ENCODE measurements at regions not wholly inside any gene's neighbourhood (a gene's known extent, or its start where the extent isn't known, plus 50 kb on each side); places are given as distances from the start of the nearest gene placed in this dataset.

- FAIRE-seq (no peak), DNase-seq (ENCODE audit: insufficient read length, low spot score) (no peak)
Observed at GRCh38 chr20:50385733-50386640, 124.2 kb upstream of the PTPN1 start.

DNA sequence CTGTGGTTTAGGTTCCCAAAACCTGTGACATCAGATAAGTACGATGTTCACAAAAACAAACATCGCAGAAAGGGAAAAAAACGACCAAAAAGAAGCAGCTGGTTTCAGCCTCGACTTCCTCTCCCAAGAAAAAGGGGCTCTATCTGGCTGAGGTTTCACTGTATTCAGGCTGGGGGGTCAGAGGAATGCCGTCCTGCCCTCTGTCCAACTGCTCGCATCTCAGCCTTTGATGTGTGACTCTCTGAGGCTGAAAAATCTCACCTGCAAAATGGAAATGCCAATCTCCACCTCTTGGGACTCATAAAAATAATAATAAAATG lies 123.6 kb upstream of the PTPN1 start:
- no peak for DNase-seq (ENCODE audit: insufficient read length, low spot score)
- FAIRE-seq = no peak

- no peak for DNase-seq (ENCODE audit: insufficient read length, low spot score)
- no peak for FAIRE-seq
Observed at GRCh38 chr20:50387218-50387995, 122.8 kb upstream of the PTPN1 start.

- FAIRE-seq = no peak
- DNase-seq (ENCODE audit: insufficient read length, low spot score) = no peak
Observed at GRCh38 chr20:50387996-50388332, 122.2 kb upstream of the PTPN1 start.

DNA sequence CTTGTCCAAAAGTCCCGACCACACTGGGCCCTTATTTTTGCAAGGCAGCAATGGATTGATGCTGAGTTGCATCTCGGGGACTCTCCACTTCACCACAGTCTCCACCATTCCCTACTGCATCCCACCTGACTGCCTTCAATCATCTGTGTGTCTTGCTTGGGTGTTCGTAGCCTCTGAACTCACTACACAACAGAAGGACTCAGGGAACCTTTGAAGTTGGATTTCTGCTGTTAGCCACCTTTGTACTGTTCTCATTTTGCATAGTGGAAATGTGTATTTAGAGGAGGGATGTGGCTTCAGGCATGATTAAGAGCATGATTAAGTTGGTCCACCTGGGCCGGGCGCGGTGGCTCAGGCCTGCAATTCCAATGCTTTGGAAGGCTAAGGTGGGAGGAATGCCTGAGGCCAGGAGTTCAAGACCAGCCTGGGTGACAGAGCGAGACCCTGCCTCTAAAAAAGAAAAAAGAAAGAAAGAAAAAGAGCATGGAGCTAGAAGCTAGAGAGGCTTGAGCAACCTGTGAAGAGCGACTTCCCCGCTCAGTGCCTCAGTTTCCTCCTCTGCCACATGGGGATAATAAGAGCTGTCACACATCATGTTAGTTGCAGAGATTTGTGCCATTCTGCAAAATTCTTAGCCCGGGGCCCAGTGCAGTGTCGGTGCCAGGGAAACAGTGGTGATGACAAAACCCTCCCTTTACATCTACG lies 121.3 kb upstream of the PTPN1 start:
- DNase-seq (ENCODE audit: insufficient read length, low spot score) (no peak), FAIRE-seq (no peak)

DNA sequence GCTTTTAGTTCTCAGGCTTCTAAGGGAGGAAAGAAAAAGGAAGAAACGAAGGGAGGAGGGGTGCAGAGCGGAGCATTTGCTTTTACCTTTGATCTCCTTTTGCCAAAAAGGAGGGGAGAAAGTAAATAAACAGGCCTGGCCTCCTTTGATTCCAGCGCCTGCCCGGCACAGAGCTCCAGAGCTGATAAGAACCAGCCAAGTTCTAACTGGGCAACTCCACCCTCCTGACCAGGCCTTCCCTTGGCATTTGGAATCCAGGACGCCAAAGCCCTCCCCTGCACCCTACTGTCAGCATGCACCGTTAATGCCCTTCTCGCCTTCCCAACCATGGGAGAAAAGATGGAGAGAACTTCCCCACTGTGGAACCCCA lies 120.8 kb upstream of the PTPN1 start:
- no peak for FAIRE-seq
- DNase-seq (ENCODE audit: insufficient read length, low spot score) = no peak

DNA sequence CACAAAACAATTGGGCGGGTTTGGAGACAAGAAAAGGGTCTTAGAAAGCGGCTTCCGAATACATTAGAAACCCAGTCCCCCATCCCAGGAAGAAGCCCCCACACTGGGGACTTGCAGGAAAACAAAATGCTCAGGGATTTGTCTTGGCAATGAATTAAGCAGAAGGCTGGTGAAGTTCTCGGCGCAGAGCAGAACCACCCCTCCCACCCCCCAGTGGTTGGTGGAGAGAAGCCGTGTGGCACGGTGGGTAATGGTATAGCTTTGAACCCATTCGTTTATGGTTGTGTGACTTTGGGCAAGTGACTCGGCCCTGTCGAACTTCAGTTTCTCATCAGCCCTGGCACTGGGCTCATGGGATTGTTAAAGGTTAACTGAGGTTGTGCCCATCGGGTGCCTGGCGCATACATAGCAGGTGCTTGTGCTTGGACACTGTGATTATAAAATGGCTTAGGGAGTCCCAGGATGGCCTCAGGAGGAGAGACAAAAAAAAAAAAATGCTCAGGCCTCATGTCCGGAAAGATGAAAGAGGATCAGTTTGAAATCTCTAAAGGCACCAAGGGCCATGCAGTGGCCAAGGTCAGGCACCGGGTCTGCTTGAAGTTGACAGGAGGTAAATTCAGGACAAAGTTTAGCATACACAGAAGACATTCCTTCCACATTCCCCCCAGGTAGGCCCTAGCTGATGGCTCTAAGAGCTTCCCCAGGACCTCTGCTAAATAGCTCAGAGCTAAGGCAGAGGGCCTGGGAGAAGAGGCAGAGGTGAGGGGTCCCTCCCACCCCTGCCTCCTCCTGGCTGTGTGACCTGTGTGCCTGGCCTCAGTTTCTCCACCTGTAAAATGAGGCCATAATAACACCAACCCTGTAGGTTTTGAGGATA lies 120.1 kb upstream of the PTPN1 start:
- no peak for DNase-seq (ENCODE audit: insufficient read length, low spot score)
- FAIRE-seq = no peak

DNA sequence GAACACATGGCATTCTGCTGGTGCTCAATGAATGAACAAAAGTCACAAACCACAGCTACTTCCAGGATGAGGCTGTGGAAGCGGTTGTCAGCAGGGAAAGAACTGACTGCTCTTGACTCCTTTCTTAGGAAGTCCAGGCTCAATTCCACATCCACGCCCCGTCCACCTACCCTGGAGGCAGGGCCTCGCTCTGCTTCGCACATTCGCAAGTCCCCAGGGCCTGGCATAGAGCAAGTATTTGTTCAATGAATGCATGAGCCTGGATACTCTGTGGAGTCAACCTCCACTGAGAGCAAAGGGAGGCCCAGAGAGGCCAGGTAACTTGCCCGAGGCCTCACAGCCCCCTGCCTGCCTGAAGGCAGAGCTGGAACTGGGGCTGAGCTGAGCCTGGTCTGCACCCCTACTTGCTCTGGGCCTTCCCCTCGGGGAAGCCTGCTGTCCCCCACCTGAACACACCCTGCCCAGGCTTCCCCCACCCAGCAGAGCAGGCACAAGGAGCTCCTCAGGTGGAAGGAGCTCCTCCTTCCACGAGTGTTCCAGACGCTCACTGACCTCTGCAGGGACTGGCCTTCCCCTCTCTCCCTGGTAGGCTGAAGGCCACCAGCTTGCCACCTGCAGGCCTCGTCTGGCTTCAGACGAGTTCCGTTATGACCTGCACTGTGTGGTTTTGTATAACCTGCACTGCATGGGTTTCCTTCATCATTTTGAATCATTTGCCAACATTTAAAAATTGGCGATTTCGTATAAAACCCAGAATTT lies 119.3 kb upstream of the PTPN1 start:
- no peak for FAIRE-seq

GRCh38 chr20:50391444-50392137 lies 118.6 kb upstream of the PTPN1 start:
- no peak for DNase-seq (ENCODE audit: insufficient read length, low spot score)

More for the DNA sequence above, 119.3 kb upstream of the PTPN1 start:
- no peak for DNase-seq (ENCODE audit: insufficient read length, low spot score)

DNA sequence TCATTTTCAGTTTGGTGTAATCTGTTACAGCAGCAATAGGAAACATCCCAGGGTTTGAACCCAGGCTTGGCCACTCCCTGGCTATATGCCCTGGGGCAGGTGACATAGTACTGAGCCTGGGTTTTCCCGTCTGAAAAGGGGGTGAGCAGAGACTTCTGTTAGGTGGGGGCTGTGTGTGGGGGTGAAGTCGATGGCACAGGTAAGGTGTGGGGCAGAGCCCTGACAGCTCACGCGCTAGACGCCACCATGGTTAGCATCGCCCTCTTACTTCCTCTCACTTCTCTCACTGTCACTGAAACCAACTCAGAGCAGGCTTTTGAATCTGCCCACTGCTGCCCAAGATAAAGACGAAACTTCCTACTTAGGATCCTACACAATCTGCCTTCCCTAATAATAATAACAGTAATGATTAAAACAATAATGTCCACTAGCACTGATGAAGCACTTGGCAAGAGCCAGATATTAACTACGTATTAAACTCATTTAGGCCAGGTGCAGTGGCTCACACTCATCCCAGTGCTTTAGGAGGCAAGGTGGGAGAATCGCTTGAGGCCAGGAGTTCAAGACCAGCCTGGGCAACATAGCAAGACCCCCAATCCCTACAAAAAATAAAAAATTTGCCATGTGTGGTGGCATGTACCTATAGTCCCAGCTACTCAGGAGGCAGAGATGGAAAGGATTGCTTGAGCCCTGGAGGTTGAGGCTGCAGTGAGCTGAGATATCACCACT lies 117.9 kb upstream of the PTPN1 start:
- DNase-seq (ENCODE audit: insufficient read length, low spot score) = no peak
- no peak for FAIRE-seq

More at GRCh38 chr20:50391444-50392137, 118.6 kb upstream of the PTPN1 start:
- FAIRE-seq = no peak

GRCh38 chr20:50393242-50393641 lies 116.9 kb upstream of the PTPN1 start:
- no peak for DNase-seq (ENCODE audit: insufficient read length, low spot score)
- no peak for FAIRE-seq

DNA sequence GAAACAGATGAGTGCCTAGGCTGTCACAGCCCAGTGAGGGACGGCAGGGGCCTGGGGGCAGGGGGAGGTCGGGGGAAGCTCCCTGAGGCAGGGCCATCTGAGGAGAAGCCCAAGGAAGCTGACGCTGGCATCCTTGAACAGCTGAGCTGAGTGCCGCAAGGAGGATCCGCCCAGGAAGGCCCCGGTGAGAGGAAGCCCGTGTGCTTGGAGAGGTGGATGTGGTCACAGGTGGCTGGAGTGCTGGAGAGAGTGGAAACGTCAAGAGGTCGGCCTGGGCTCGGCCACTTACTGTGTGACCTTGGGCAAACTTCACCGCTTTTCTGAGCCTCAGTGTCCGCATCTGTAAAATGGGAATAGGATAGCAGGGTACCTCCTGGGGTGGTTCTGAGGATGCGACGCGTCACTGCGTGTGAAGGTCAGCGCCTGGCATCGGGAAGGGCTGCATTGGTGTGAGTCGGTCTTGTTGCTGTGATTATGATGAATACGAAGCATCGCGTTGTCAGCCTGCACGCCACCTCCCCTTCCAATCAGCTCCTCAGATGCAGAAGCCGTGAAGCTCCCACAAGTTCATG lies 116.1 kb upstream of the PTPN1 start:
- FAIRE-seq (no peak), DNase-seq (ENCODE audit: insufficient read length, low spot score) (no peak)

DNA sequence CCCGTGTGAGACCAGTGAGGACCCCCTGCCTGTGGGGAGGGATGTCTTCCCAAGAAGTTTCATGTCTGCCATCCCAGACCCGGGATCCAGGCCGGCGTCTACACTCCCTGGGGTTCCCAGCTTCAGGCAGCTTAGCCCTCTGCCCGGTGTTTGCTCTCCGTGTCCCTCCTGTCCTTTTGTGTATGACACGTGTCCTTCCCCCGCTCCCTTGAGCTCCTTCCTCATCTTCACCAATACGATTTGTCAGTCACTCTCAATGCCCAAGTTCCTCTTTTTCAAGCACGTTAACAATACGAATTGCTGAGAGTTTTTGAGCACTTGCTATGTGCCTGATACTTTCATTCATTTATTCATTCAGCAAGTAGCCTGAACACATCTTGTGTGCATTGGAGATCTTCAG lies 115.6 kb upstream of the PTPN1 start:
- DNase-seq (ENCODE audit: insufficient read length, low spot score) (no peak), FAIRE-seq (no peak)

- no peak for FAIRE-seq
Observed at GRCh38 chr20:50395251-50395729, 114.9 kb upstream of the PTPN1 start.

GRCh38 chr20:50395914-50396488 lies 114.2 kb upstream of the PTPN1 start:
- FAIRE-seq (no peak), DNase-seq (ENCODE audit: insufficient read length, low spot score) (no peak)

More at GRCh38 chr20:50395251-50395729, 114.9 kb upstream of the PTPN1 start:
- DNase-seq (ENCODE audit: insufficient read length, low spot score) = no peak

DNA sequence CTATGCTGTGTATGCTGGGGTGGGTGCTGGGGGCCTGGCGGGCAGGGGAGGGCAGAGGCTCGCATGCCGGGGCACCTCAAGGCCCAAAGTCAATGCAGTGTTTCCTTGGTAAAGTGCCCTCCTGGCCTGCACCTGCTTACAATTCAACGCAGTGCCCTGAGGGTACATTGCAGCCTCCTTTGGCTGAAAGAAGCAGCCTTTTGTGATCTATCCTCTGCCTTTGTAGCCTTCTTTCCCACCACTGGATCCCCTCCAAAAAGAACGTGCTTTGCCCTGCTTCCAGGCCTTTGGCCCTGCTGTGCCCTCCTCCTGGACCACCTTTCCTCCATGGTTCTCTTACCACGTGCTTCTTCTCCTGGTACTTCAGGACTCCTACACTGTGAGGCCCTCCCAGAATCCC lies 113.6 kb upstream of the PTPN1 start:
- no peak for DNase-seq (ENCODE audit: insufficient read length, low spot score)

DNA sequence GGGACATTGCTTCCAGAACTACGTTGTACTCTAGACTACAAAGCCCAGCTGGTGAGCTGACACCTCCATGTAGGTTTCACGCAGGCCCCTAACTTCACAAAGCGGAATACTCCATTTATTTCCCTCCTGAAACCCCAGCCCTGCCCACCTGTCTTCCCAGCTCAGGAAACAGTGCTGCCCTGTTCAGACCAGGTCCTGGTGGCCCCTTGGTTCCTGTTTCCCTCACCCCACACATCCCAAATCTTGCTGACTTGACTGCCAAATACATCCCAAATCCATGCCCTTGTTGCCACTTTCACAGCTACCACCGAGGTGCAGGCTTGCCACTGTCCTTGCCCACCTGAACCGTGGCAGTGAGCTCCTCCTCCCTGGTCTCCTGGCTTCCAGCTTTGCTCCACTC lies 113.1 kb upstream of the PTPN1 start:
- FAIRE-seq (no peak), DNase-seq (ENCODE audit: insufficient read length, low spot score) (no peak)

More for the DNA sequence above, 113.6 kb upstream of the PTPN1 start:
- no peak for FAIRE-seq

DNA sequence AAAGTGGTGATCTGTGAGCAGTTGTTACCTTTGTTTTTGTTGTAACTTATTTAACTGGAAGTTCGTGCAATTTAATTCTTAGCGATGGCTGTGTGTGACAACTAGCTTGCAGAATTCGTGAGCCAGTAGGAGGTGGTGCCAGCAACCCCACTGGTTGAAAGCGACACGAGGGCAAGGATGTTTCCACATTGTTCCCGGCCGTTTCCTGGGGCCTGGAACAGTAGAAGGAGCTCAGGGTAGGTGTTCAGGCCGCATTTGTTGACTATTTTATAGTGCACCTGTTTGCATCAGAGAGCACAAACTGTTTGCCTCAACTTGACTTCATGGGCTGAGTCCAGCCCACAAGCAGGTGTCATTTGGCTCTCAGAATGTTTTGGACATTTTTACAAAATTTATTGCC lies 112.1 kb upstream of the PTPN1 start:
- no peak for DNase-seq (ENCODE audit: insufficient read length, low spot score)
- FAIRE-seq = no peak

Data from GM19239 (cell line).